HG02970 (cell line): ENCODE measurements at regions not wholly inside any gene's neighbourhood (a gene's known extent, or its start where the extent isn't known, plus 50 kb on each side); places are given as distances from the start of the nearest gene placed in this dataset.

ENCODE experiments used
- ATAC-seq: cut with Tn5 transposase; IDR thresholded peaks from one replicate; pipeline ENCODE4 v1.9.1; 2021; ENCODE audit warnings: mild to moderate bottlenecking, moderate library complexity, moderate number of reproducible peaks; ENCODE audit not compliant: unreplicated experiment, low FRiP score

- ATAC-seq, result no peak
Measured at GRCh38 chr16:59411961-59412841, 678.1 kb upstream of the GOT2 start.

- no peak for ATAC-seq
Measured at GRCh38 chr16:59410451-59410850, 676.3 kb upstream of the GOT2 start.

- ATAC-seq, result no peak
Measured at GRCh38 chr16:59405802-59406201, 671.7 kb upstream of the GOT2 start.

GRCh38 chr16:59404509-59404908, 670.4 kb upstream of the GOT2 start:
- no peak for ATAC-seq

GRCh38 chr16:59400830-59401229, 666.7 kb upstream of the GOT2 start:
- no peak for ATAC-seq

- no peak for ATAC-seq
Measured at GRCh38 chr16:59397638-59398037, 663.5 kb upstream of the GOT2 start.

GRCh38 chr16:59394526-59394925, 660.4 kb upstream of the GOT2 start:
- no peak for ATAC-seq

GRCh38 chr16:59392911-59393310, 658.8 kb upstream of the GOT2 start:
- no peak for ATAC-seq

- no peak for ATAC-seq
Measured at GRCh38 chr16:59391617-59392364, 657.7 kb upstream of the GOT2 start.

GRCh38 chr16:59385959-59386358, 651.8 kb upstream of the GOT2 start:
- ATAC-seq, result no peak

GRCh38 chr16:59385491-59385890, 651.4 kb upstream of the GOT2 start:
- ATAC-seq, result no peak

GRCh38 chr16:59373632-59374031, 639.5 kb upstream of the GOT2 start:
- no peak for ATAC-seq

GRCh38 chr16:59370717-59371116, 636.6 kb upstream of the GOT2 start:
- ATAC-seq, result no peak

GRCh38 chr16:59369523-59369922, 635.4 kb upstream of the GOT2 start:
- ATAC-seq, result no peak

GRCh38 chr16:59368586-59368985, 634.5 kb upstream of the GOT2 start:
- no peak for ATAC-seq

- no peak for ATAC-seq
Measured at GRCh38 chr16:59356709-59357108, 622.6 kb upstream of the GOT2 start.

- no peak for ATAC-seq
Measured at GRCh38 chr16:59356144-59356543, 622.0 kb upstream of the GOT2 start.

GRCh38 chr16:59355704-59356103, 621.6 kb upstream of the GOT2 start:
- no peak for ATAC-seq

GRCh38 chr16:59351305-59351903, 617.3 kb upstream of the GOT2 start:
- ATAC-seq, result no peak

GRCh38 chr16:59350670-59351069, 616.6 kb upstream of the GOT2 start:
- ATAC-seq, result no peak

GRCh38 chr16:59342669-59343068, 608.6 kb upstream of the GOT2 start:
- ATAC-seq, result no peak
